SU-DHL-6 (cell line): ENCODE measurements at regions not wholly inside any gene's neighbourhood (a gene's known extent, or its start where the extent isn't known, plus 50 kb on each side); places are given as distances from the start of the nearest gene placed in this dataset.

ENCODE experiments used
- H2AFZ ChIP-seq: fragments of 200-600 bp; sonication (generic); 2 replicates; pipeline ENCODE4 v1.6.1; 2014; ENCODE audit warnings: low read depth, mild to moderate bottlenecking, moderate library complexity, mixed read lengths, antibody characterized with exemption, low read length; ENCODE audit not compliant: severe bottlenecking
- H3F3A ChIP-seq: fragments of 200-600 bp; shearing (Covaris generic); 2 replicates; pipeline ENCODE4 v1.6.0; 2016; ENCODE audit warnings: antibody characterized with exemption, mild to moderate bottlenecking; ENCODE audit not compliant: insufficient read depth
- H3K27ac ChIP-seq: fragments of 200-600 bp; sonication (generic); 2 replicates; pipeline ENCODE4 v1.5.1; 2016; ENCODE audit warnings: low read depth, mild to moderate bottlenecking, low read length, moderate library complexity, mixed read lengths
- H3K27me3 ChIP-seq: fragments of 200-600 bp; sonication (generic), shearing (Covaris generic); 2 replicates; pipeline ENCODE4 v1.6.0; 2014; ENCODE audit warnings: mild to moderate bottlenecking, low read length
- H3K36me3 ChIP-seq: fragments of 200-600 bp; sonication (generic); 2 replicates; pipeline ENCODE4 v1.6.1; 2014; ENCODE audit warnings: mild to moderate bottlenecking, low read length, mixed read lengths
- H3K4me2 ChIP-seq: fragments of 300-600, 200-600 bp; shearing (Covaris generic), sonication (generic); 2 replicates; pipeline ENCODE4 v1.6.0; 2014; ENCODE audit warnings: low read length, low read depth, mild to moderate bottlenecking; ENCODE audit not compliant: poor library complexity, severe bottlenecking
- H3K4me3 ChIP-seq: fragments of 200-600 bp; sonication (generic); 2 replicates; pipeline ENCODE4 v1.5.1; 2014; ENCODE audit warnings: antibody characterized with exemption, low read length, mild to moderate bottlenecking, mixed read lengths; ENCODE audit not compliant: insufficient read depth, poor library complexity, severe bottlenecking
- H3K79me2 ChIP-seq: fragments of 200-600 bp; sonication (generic); 2 replicates; pipeline ENCODE4 v1.6.1; 2014; ENCODE audit warnings: mild to moderate bottlenecking, low read length, moderate library complexity; ENCODE audit not compliant: insufficient read depth
- H3K9ac ChIP-seq: fragments of 200-600 bp; sonication (generic); 2 replicates; pipeline ENCODE4 v1.7.0; 2014; ENCODE audit warnings: mild to moderate bottlenecking, low read length
- H3K9me2 ChIP-seq: fragments of 200-600 bp; sonication (generic); replicated peaks from 2 replicates; pipeline ENCODE4 v1.6.1; 2014; ENCODE audit warnings: low read length; ENCODE audit not compliant: insufficient read depth
- H3K9me3 ChIP-seq: fragments of 200-600 bp; sonication (generic); 2 replicates; pipeline ENCODE4 v1.6.1; 2014; ENCODE audit warnings: low read length, mixed read lengths; ENCODE audit not compliant: insufficient read depth
- H4K20me1 ChIP-seq: fragments of 200-600 bp; sonication (generic); 2 replicates; pipeline ENCODE4 v1.6.1; 2014; ENCODE audit warnings: low read depth, mild to moderate bottlenecking, antibody characterized with exemption, low read length, moderate library complexity, mixed read lengths
- CTCF ChIP-seq: fragments of 200-600 bp; sonication (generic); IDR thresholded peaks from one replicate; pipeline ENCODE4 v1.5.1; 2017; ENCODE audit warnings: antibody characterized with exemption, mild to moderate bottlenecking, low read length, moderate library complexity; ENCODE audit not compliant: insufficient read depth, poor library complexity, severe bottlenecking
- EZH2phosphoT487 ChIP-seq: fragments of 200-600 bp; sonication (generic), shearing (Covaris generic); conservative IDR thresholded peaks from 2 replicates; pipeline ENCODE4 v1.6.1; 2018; ENCODE audit warnings: mild to moderate bottlenecking, antibody characterized with exemption, low read length, moderate library complexity, mixed read lengths

GRCh38 chr20:48278961-48279481, 493.7 kb upstream of the SULF2 start:
- Histone ChIP-seq H3K79me2 (no peaks in the 10 kb centered on the region), H4K20me1 (no peaks in the 10 kb centered on the region), H3K27ac (no peak overlapping the region), H3K27me3 (no peaks in the 10 kb centered on the region), H3K9me3 (no peaks in the 10 kb centered on the region), H3K4me3 (no peak overlapping the region), H3K4me2 (no peak overlapping the region), H3K9me2 (no peaks in the 10 kb centered on the region), H3K36me3 (no peaks in the 10 kb centered on the region), H3K9ac (no peak overlapping the region), H3F3A (no peaks in the 10 kb centered on the region), H2AFZ (no peak overlapping the region)
- TF ChIP-seq CTCF = no peak
- no peak for TF ChIP-seq EZH2phosphoT487

DNA sequence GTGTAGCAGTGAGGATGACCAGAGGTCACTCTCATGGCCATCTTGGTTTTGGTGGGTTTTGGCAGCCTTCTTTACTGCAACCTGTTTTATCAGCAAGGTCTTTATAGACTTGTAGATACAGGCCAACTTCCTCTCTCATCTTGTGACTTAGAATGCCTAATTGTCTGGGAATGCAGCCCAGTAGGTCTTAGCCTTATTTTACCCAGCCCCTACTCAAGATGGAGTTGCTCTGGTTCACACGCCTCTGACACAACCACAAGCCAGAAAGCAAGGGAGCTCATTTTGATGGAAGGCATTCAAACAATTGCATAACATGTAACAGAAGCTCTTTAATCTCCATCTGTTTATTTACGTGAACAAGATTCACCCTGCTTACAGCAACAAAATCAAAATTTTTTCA, 492.0 kb upstream of the SULF2 start:
- Histone ChIP-seq H3K27ac (no peak overlapping the region), H3K27me3 (no peaks in the 10 kb centered on the region), H3F3A (no peaks in the 10 kb centered on the region), H2AFZ (no peak overlapping the region), H4K20me1 (no peaks in the 10 kb centered on the region), H3K9ac (no peak overlapping the region), H3K36me3 (no peaks in the 10 kb centered on the region), H3K79me2 (no peaks in the 10 kb centered on the region), H3K9me2 (no peaks in the 10 kb centered on the region), H3K4me2 (no peak overlapping the region), H3K4me3 (no peak overlapping the region), H3K9me3 (no peaks in the 10 kb centered on the region)
- TF ChIP-seq CTCF (no peak), EZH2phosphoT487 (no peak)

GRCh38 chr20:48276021-48276342, 490.7 kb upstream of the SULF2 start:
- Histone ChIP-seq H2AFZ (no peak overlapping the region), H3K27ac (no peak overlapping the region), H3K4me2 (no peak overlapping the region), H3K4me3 (no peak overlapping the region), H3K9ac (no peak overlapping the region), H3K9me3 (no peaks in the 10 kb centered on the region), H4K20me1 (no peaks in the 10 kb centered on the region), H3K27me3 (no peaks in the 10 kb centered on the region), H3K36me3 (no peaks in the 10 kb centered on the region), H3K9me2 (no peaks in the 10 kb centered on the region), H3F3A (no peaks in the 10 kb centered on the region), H3K79me2 (no peaks in the 10 kb centered on the region)
- TF ChIP-seq EZH2phosphoT487 (no peak), CTCF (no peak)
